Mesothelial cell of epicardium (in vitro differentiated cells): ENCODE measurements at regions not wholly inside any gene's neighbourhood (a gene's known extent, or its start where the extent isn't known, plus 50 kb on each side); places are given as distances from the start of the nearest gene placed in this dataset.
A peak's percentile ranks its signal among the peaks of the same experiment; 100 is the strongest.

Source experiments
- DNase-seq, 2 experiments: peaks; one replicate each; pipeline ENCODE4 v3.0.0; 2021; ENCODE audit warnings: low spot score in 2 of 2; ENCODE audit not compliant: unreplicated experiment in 2 of 2
- H3K27ac Mint-ChIP-seq: 2 replicates; pipeline ENCODE4 v1.8.0; 2021; ENCODE audit warnings: mixed read lengths
- H3K27me3 Mint-ChIP-seq: 2 replicates; pipeline ENCODE4 v1.8.0; 2021; ENCODE audit warnings: low read depth, mixed read lengths
- H3K36me3 Mint-ChIP-seq: 2 replicates; pipeline ENCODE4 v1.8.0; 2021; ENCODE audit warnings: mixed read lengths
- H3K4me1 Mint-ChIP-seq: 2 replicates; pipeline ENCODE4 v1.8.0; 2021; ENCODE audit warnings: mixed read lengths
- H3K4me3 Mint-ChIP-seq: 2 replicates; pipeline ENCODE4 v1.8.0; 2021; ENCODE audit warnings: mild to moderate bottlenecking, moderate library complexity, mixed read lengths
- H3K9me3 Mint-ChIP-seq: 2 replicates; pipeline ENCODE4 v1.8.0; 2021; ENCODE audit warnings: mixed read lengths
- CTCF ChIP-seq: fragments of 200-600 bp; sonication (generic); IDR thresholded peaks from one replicate; pipeline ENCODE4 v1.5.0; 2021; ENCODE audit warnings: antibody characterized with exemption; ENCODE audit not compliant: unreplicated experiment

- Mint-ChIP-seq H3K36me3 (no peaks in the 10 kb centered on the region), H3K9me3 (no peaks in the 10 kb centered on the region), H3K27me3 (no peaks in the 10 kb centered on the region), H3K4me3 (no peak overlapping the region), H3K4me1 (peaks cover 3% of the 10 kb centered on the region), H3K27ac (no peak overlapping the region)
- DNase-seq = no peak
- TF ChIP-seq CTCF = no peak
Measured at GRCh38 chr13:89269737-89270136, 1598.6 kb downstream of the SLITRK5 start.

GRCh38 chr13:89270736-89271135 is 1599.6 kb downstream of the SLITRK5 start:
- Mint-ChIP-seq H3K36me3 (no peaks in the 10 kb centered on the region), H3K27me3 (no peaks in the 10 kb centered on the region), H3K4me3 (no peak overlapping the region), H3K9me3 (no peaks in the 10 kb centered on the region), H3K4me1 (peaks cover 3% of the 10 kb centered on the region), H3K27ac (no peak overlapping the region)
- no peak for DNase-seq
- no peak for TF ChIP-seq CTCF

GRCh38 chr13:89279374-89279773 is 1608.2 kb downstream of the SLITRK5 start:
- Mint-ChIP-seq H3K27ac (peak overlapping the region; percentile 5), H3K36me3 (no peaks in the 10 kb centered on the region), H3K4me1 (peaks cover 13% of the 10 kb centered on the region), H3K4me3 (no peak overlapping the region), H3K9me3 (no peaks in the 10 kb centered on the region), H3K27me3 (no peaks in the 10 kb centered on the region)
- no peak for DNase-seq
- no peak for TF ChIP-seq CTCF

- no peak for DNase-seq
- Mint-ChIP-seq H3K4me1 (peaks cover 13% of the 10 kb centered on the region), H3K27ac (no peak overlapping the region), H3K27me3 (no peaks in the 10 kb centered on the region), H3K36me3 (no peaks in the 10 kb centered on the region), H3K9me3 (no peaks in the 10 kb centered on the region), H3K4me3 (no peak overlapping the region)
- TF ChIP-seq CTCF = no peak
Measured at GRCh38 chr13:89281331-89281730, 1610.2 kb downstream of the SLITRK5 start.

- Mint-ChIP-seq H3K27ac (no peak overlapping the region), H3K36me3 (no peaks in the 10 kb centered on the region), H3K4me1 (peaks cover 13% of the 10 kb centered on the region), H3K9me3 (peaks cover 3% of the 10 kb centered on the region), H3K27me3 (no peaks in the 10 kb centered on the region), H3K4me3 (no peak overlapping the region)
- TF ChIP-seq CTCF = no peak
- no peak for DNase-seq
Measured at GRCh38 chr13:89282241-89282640, 1611.1 kb downstream of the SLITRK5 start.

GRCh38 chr13:89287381-89287780 is 1616.2 kb downstream of the SLITRK5 start:
- no peak for DNase-seq
- no peaks in the 10 kb centered on the region for H3K4me1 Mint-ChIP-seq
- H3K9me3 Mint-ChIP-seq = peaks cover 24% of the 10 kb centered on the region
- peaks cover 6% of the 10 kb centered on the region for H3K36me3 Mint-ChIP-seq
- TF ChIP-seq CTCF = no peak
- H3K27ac Mint-ChIP-seq = no peak overlapping the region
- no peaks in the 10 kb centered on the region for H3K27me3 Mint-ChIP-seq
- no peak overlapping the region for H3K4me3 Mint-ChIP-seq
